Activated naive CD8-positive, alpha-beta T cell treated with anti-CD3 and anti-CD28 coated beads, Interleukin-2, amount 10 ng/mL, durations not matched to agents 7 days and 5 days (primary cell): ENCODE measurements at regions not wholly inside any gene's neighbourhood (a gene's known extent, or its start where the extent isn't known, plus 50 kb on each side); places are given as distances from the start of the nearest gene placed in this dataset.

Source experiments
- ATAC-seq: fragments of 150-1000 bp; cut with Tn5 transposase; one replicate; pipeline ENCODE4 v1.10.0; 2021; ENCODE audit warnings: low read depth, moderate library complexity
- POLR2A ChIA-PET: fragments of 350-600 bp; sonication (Branson Sonifier 250); formaldehyde crosslinking; loops from one replicate; lab custom pipeline; 2021; ENCODE audit warnings: antibody characterized with exemption; lab: Charles Lee
- DNase-seq: peaks from one replicate; pipeline ENCODE4 v3.0.0; 2021
- H3K27ac Mint-ChIP-seq: one replicate; pipeline ENCODE4 v1.8.0; 2022; ENCODE audit warnings: mild to moderate bottlenecking, mixed read lengths
- H3K27me3 Mint-ChIP-seq: one replicate; pipeline ENCODE4 v1.8.0; 2022; ENCODE audit warnings: mild to moderate bottlenecking, moderate library complexity, mixed read lengths
- H3K36me3 Mint-ChIP-seq: one replicate; pipeline ENCODE4 v1.8.0; 2021; ENCODE audit warnings: mild to moderate bottlenecking, mixed read lengths
- H3K4me1 Mint-ChIP-seq: one replicate; pipeline ENCODE4 v1.8.0; 2021; ENCODE audit warnings: mixed read lengths
- H3K4me3 Mint-ChIP-seq: one replicate; pipeline ENCODE4 v1.8.0; 2022; ENCODE audit warnings: mild to moderate bottlenecking, moderate library complexity, mixed read lengths
- H3K9me3 Mint-ChIP-seq: one replicate; pipeline ENCODE4 v1.8.0; 2021; ENCODE audit warnings: mixed read lengths

GRCh38 chr20:52823303-52823702 is 148.9 kb upstream of the TSHZ2 start:
- no peaks in the 10 kb centered on the region for H3K9me3 Mint-ChIP-seq
- H3K27ac Mint-ChIP-seq = no peak overlapping the region
- no peaks in the 10 kb centered on the region for H3K27me3 Mint-ChIP-seq
- ATAC-seq (no peak), DNase-seq (no peak)
- peaks cover 2% of the 10 kb centered on the region for H3K4me1 Mint-ChIP-seq
- POLR2A ChIA-PET = no interaction called here
- no peak overlapping the region for H3K4me3 Mint-ChIP-seq
- no peaks in the 10 kb centered on the region for H3K36me3 Mint-ChIP-seq

DNA sequence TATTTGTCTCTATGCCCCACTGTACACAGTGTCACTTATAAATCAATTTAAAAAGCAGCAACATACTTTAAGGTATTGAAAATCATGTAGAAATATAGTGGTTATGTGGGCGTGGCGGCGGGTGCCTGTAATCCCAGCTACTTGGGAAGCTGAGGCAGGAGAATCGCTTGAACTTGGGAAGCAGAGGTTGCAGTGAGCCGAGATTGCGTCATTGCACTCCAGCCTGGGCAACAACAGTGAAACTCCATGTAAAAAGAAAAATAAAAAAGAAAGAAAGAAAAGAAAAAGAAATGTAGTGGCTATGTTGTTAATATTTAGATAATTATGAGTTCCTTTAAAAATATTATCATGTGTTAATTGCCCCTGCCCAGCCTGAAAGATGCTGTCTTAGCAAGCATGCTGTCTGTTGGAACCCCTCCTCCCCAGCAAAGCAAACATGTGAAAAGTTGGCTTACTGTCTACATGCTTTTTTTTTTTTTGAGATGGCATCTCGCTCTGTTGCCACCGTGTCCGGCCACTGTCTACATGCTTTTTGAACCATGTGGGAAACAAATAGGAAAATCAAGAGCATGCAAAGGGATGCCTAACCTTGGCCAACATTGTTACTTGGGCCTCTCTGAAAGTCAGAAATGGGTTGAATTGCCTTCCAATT is 151.4 kb upstream of the TSHZ2 start:
- H3K27me3 Mint-ChIP-seq = no peaks in the 10 kb centered on the region
- POLR2A ChIA-PET = no interaction called here
- H3K4me1 Mint-ChIP-seq = peaks cover 2% of the 10 kb centered on the region
- no peak overlapping the region for H3K4me3 Mint-ChIP-seq
- DNase-seq (no peak), ATAC-seq (no peak)
- H3K27ac Mint-ChIP-seq = no peak overlapping the region
- no peaks in the 10 kb centered on the region for H3K36me3 Mint-ChIP-seq
- no peaks in the 10 kb centered on the region for H3K9me3 Mint-ChIP-seq

DNA sequence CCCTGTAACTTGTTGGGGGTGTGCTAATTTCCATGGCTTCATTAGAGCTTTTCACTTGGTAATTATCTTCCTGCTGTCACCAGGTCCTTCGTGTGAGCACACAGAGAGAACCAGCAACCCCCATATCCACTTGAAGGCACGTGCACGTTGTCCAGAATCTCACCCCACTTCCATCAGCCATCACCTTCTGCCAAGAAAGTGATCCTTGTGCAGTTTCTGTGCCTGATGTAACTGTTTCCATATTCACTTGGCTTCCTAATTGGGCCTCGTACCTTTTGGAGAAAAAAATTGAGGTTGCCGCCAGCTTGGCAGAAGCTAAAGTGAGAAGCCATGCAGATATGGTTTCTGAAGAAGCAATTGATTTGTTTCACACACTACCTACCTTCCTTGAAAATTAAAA is 153.7 kb upstream of the TSHZ2 start:
- Mint-ChIP-seq H3K27me3 (no peaks in the 10 kb centered on the region), H3K36me3 (no peaks in the 10 kb centered on the region), H3K9me3 (no peaks in the 10 kb centered on the region), H3K27ac (no peak overlapping the region), H3K4me1 (no peaks in the 10 kb centered on the region), H3K4me3 (no peak overlapping the region)
- POLR2A ChIA-PET = no interaction called here
- DNase-seq (no peak), ATAC-seq (no peak)

GRCh38 chr20:52817981-52818380 is 154.2 kb upstream of the TSHZ2 start:
- POLR2A ChIA-PET = no interaction called here
- ATAC-seq (no peak), DNase-seq (no peak)
- H3K27me3 Mint-ChIP-seq = no peaks in the 10 kb centered on the region
- no peaks in the 10 kb centered on the region for H3K9me3 Mint-ChIP-seq
- H3K4me1 Mint-ChIP-seq = no peaks in the 10 kb centered on the region
- H3K4me3 Mint-ChIP-seq = no peak overlapping the region
- no peak overlapping the region for H3K27ac Mint-ChIP-seq
- H3K36me3 Mint-ChIP-seq = no peaks in the 10 kb centered on the region

GRCh38 chr20:52817511-52817910 is 154.6 kb upstream of the TSHZ2 start:
- Mint-ChIP-seq H3K9me3 (no peaks in the 10 kb centered on the region), H3K4me3 (no peak overlapping the region), H3K4me1 (no peaks in the 10 kb centered on the region), H3K27me3 (no peaks in the 10 kb centered on the region), H3K36me3 (no peaks in the 10 kb centered on the region), H3K27ac (no peak overlapping the region)
- POLR2A ChIA-PET = no interaction called here
- no peak for ATAC-seq
- no peak for DNase-seq

DNA sequence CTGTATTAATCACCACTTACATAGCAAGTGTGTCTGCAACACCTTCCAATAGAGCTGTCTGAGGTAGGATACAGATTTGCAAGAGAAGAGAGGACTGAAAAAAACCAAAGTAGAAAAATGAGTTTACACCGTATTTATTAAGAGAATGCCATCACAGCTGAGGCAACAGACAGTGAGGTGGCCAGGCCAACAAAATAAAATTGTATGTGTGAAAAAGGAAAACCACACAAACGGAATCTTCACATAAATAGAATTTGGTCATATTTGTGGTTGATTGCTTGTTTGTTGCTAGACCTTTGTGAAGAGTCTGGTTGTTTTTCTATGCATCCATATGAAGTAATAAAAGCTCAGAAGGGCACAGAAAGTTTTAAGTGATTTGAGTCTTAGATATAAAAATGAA is 157.8 kb upstream of the TSHZ2 start:
- no peak overlapping the region for H3K4me3 Mint-ChIP-seq
- H3K27me3 Mint-ChIP-seq = peaks cover 8% of the 10 kb centered on the region

DNA sequence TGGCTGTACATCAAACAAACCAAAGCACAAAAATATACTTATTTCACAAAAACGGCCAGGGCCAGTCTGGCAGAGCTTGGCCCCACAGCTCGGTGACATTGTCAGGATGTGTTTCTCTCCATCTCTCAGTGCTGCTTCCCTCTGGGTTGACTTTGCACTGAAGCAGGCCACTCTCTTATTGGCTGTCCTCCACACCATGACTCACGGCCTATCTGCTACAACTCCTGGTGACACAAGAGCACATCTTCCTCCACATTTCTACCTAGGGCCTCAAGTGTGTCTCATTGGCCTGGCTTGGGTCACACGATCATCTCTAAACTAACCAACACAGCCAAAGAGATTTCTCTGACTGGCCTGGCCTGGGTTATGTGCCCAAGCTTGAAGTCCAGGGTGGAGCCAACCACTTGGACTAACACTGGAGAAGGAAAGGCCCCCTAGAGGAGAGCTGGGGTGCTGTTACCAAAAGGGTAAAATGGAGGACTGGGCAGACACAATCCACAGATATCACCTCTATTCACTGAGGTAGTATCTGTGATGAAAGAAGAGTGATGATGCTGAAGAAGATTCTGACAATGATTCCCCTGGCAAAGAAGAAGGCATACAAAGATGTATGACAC is 159.8 kb upstream of the TSHZ2 start:
- H3K4me3 Mint-ChIP-seq = no peak overlapping the region
- no peak overlapping the region for H3K27ac Mint-ChIP-seq
- POLR2A ChIA-PET = no interaction called here
- no peaks in the 10 kb centered on the region for H3K9me3 Mint-ChIP-seq
- no peaks in the 10 kb centered on the region for H3K36me3 Mint-ChIP-seq
- ATAC-seq (no peak), DNase-seq (no peak)
- H3K4me1 Mint-ChIP-seq = no peaks in the 10 kb centered on the region
- peaks cover 10% of the 10 kb centered on the region for H3K27me3 Mint-ChIP-seq

More for the DNA sequence above, 157.8 kb upstream of the TSHZ2 start:
- Mint-ChIP-seq H3K9me3 (no peaks in the 10 kb centered on the region), H3K27ac (no peak overlapping the region), H3K36me3 (no peaks in the 10 kb centered on the region), H3K4me1 (no peaks in the 10 kb centered on the region)
- no peak for ATAC-seq
- POLR2A ChIA-PET = no interaction called here
- no peak for DNase-seq

DNA sequence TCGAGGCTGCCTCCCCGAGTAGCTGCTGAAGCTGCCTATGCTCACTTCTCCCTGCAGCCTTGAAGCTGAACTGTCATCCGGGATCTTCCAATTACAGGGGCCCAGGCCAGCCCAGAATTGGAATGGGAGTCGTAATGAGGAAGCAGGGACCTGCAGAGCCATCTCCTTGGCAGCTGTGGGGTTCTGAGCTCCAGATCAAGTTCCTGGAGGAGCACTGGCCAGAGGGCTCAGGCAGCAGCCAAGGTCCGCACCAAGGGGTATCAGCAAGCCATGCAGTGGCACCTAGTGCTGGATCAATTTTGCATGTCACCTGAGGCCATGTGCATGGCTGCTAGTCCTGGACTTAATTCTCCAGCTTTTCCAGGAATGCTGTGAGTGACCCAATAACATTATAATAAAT is 163.2 kb upstream of the TSHZ2 start:
- no peak overlapping the region for H3K27ac Mint-ChIP-seq
- no peaks in the 10 kb centered on the region for H3K36me3 Mint-ChIP-seq
- H3K27me3 Mint-ChIP-seq = peaks cover 10% of the 10 kb centered on the region
- ATAC-seq (no peak), DNase-seq (no peak)
- H3K4me3 Mint-ChIP-seq = no peak overlapping the region
- H3K9me3 Mint-ChIP-seq = no peaks in the 10 kb centered on the region
- POLR2A ChIA-PET = no interaction called here
- no peaks in the 10 kb centered on the region for H3K4me1 Mint-ChIP-seq

- Mint-ChIP-seq H3K9me3 (no peaks in the 10 kb centered on the region), H3K27me3 (peaks cover 10% of the 10 kb centered on the region), H3K4me3 (no peak overlapping the region), H3K4me1 (no peaks in the 10 kb centered on the region), H3K27ac (no peak overlapping the region), H3K36me3 (no peaks in the 10 kb centered on the region)
- POLR2A ChIA-PET = no interaction called here
- DNase-seq (no peak), ATAC-seq (no peak)
Measured at GRCh38 chr20:52806918-52807317, 165.2 kb upstream of the TSHZ2 start.

DNA sequence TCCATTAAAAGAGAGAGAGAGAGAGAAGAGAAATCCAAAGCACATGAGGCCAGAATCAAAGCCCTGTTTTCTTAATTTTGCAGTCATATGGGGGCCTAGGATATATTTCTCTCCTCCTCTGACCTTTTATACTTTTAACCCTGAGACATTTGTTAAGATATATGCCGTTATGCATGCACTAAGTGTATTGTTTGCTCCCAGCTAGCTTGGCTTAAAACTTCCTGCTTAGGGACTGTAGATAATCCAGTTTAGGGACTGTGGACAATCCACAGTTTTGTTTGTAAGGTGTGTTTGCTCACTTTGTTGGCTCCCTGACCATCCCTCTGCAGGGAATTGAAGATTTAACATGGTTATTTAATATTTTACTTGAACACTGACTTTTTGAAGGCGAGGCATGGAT is 166.3 kb upstream of the TSHZ2 start:
- POLR2A ChIA-PET = no interaction called here
- H3K27me3 Mint-ChIP-seq = peaks cover 6% of the 10 kb centered on the region
- DNase-seq (no peak), ATAC-seq (no peak)
- H3K4me1 Mint-ChIP-seq = no peaks in the 10 kb centered on the region
- H3K4me3 Mint-ChIP-seq = no peak overlapping the region
- H3K27ac Mint-ChIP-seq = no peak overlapping the region
- H3K36me3 Mint-ChIP-seq = no peaks in the 10 kb centered on the region
- H3K9me3 Mint-ChIP-seq = no peaks in the 10 kb centered on the region

DNA sequence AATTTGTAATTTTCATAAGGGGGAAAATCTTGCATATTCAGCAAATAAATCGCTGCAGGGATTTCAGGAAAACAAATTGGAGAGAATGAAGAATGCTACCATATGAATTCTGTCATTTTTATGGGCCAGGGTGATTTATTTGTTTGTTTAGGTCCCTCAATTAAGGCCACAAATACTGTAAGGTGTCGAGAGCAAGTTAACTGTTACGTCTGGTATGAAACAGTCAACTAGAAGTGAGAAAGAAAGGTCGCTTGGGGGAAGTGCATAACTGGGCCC is 166.9 kb upstream of the TSHZ2 start:
- DNase-seq (no peak), ATAC-seq (no peak)
- Mint-ChIP-seq H3K4me3 (no peak overlapping the region), H3K9me3 (no peaks in the 10 kb centered on the region), H3K27me3 (peaks cover 4% of the 10 kb centered on the region), H3K4me1 (no peaks in the 10 kb centered on the region), H3K27ac (no peak overlapping the region), H3K36me3 (no peaks in the 10 kb centered on the region)
- POLR2A ChIA-PET = no interaction called here

GRCh38 chr20:52804497-52805295 is 167.5 kb upstream of the TSHZ2 start:
- POLR2A ChIA-PET = no interaction called here
- no peak overlapping the region for H3K4me3 Mint-ChIP-seq
- ATAC-seq (no peak), DNase-seq (no peak)
- peaks cover 4% of the 10 kb centered on the region for H3K27me3 Mint-ChIP-seq
- H3K4me1 Mint-ChIP-seq = no peaks in the 10 kb centered on the region
- no peak overlapping the region for H3K27ac Mint-ChIP-seq
- H3K9me3 Mint-ChIP-seq = no peaks in the 10 kb centered on the region
- H3K36me3 Mint-ChIP-seq = no peaks in the 10 kb centered on the region

- no peaks in the 10 kb centered on the region for H3K36me3 Mint-ChIP-seq
- POLR2A ChIA-PET = no interaction called here
- H3K27ac Mint-ChIP-seq = no peak overlapping the region
- H3K4me1 Mint-ChIP-seq = no peaks in the 10 kb centered on the region
- DNase-seq = no peak
- H3K9me3 Mint-ChIP-seq = no peaks in the 10 kb centered on the region
- peaks cover 2% of the 10 kb centered on the region for H3K27me3 Mint-ChIP-seq
- ATAC-seq = no peak
- H3K4me3 Mint-ChIP-seq = no peak overlapping the region
Measured at GRCh38 chr20:52801628-52802006, 170.5 kb upstream of the TSHZ2 start.
